Bronchial epithelial cell (primary cell): ENCODE measurements at regions not wholly inside any gene's neighbourhood (a gene's known extent, or its start where the extent isn't known, plus 50 kb on each side); places are given as distances from the start of the nearest gene placed in this dataset.

Experiments
- DNase-seq: peaks from one replicate; pipeline ENCODE4 v3.0.0-alpha.2; 2010; ENCODE audit warnings: low read depth
- FAIRE-seq: peaks from 2 replicates; lab custom pipeline; 2011; peaks lifted over from hg19 to GRCh38; lab: Jason Lieb, UNC
- H3K27me3 ChIP-seq: 2 replicates; pipeline ENCODE4 v1.5.1; 2011; ENCODE audit warnings: low read length; ENCODE audit not compliant: control insufficient read depth, insufficient read depth
- H3K36me3 ChIP-seq: 2 replicates; pipeline ENCODE4 v1.5.1; 2011; ENCODE audit warnings: low read length; ENCODE audit not compliant: control insufficient read depth, insufficient read depth
- H3K4me3 ChIP-seq: 2 replicates; pipeline ENCODE4 v1.5.1; 2011; ENCODE audit warnings: mild to moderate bottlenecking, low read depth, low read length, control low read depth
- TF ChIP-seq, protein P1 (sequence below): IDR thresholded peaks from 2 replicates; pipeline ENCODE4 v1.5.1; 2011; ENCODE audit warnings: mild to moderate bottlenecking, moderate library complexity, low read length, control low read depth, inconsistent platforms; ENCODE audit not compliant: insufficient read depth, severe bottlenecking

DNA sequence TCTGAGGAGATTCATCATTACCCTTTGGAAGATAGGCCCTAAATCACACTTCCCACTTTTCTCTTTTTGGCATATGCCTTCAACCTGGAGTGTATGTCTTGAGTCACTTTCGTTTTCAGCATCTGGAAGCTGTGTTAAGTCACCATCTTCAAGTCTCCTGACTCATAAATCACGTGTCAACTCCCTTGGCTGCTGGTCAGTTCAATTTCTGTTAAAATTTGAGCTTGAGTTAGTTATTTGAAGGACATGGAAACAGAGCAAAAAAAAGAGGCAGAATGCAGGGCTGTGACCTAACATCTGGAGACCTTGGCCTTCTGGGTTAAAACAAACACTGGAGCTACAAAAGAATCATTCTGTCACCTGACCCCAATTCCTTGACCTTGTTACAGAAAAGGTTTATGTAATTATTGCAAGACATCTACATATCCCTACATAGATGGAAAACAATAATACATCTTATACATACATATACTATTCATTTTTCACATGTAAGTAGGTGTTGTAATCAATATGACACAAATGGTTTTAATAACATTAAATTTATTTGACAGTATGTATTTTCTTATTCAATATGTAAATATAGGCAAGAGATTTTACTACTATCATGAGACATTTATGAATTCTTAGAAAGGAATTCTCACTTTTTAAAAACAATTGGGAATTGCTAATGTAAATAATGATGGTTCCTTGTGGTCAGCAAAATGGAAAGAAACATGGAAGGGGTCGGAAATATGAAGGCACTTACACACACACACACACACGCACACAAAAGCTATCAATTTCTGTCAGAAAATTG, 169.7 kb upstream of the PHYHIPL start:
- peak; percentile 60 for DNase-seq
- no peak for FAIRE-seq
- Histone ChIP-seq H3K4me3 (no peak overlapping the region), H3K36me3 (no peaks in the 10 kb centered on the region), H3K27me3 (no peaks in the 10 kb centered on the region)
- TF ChIP-seq, protein P1, sequence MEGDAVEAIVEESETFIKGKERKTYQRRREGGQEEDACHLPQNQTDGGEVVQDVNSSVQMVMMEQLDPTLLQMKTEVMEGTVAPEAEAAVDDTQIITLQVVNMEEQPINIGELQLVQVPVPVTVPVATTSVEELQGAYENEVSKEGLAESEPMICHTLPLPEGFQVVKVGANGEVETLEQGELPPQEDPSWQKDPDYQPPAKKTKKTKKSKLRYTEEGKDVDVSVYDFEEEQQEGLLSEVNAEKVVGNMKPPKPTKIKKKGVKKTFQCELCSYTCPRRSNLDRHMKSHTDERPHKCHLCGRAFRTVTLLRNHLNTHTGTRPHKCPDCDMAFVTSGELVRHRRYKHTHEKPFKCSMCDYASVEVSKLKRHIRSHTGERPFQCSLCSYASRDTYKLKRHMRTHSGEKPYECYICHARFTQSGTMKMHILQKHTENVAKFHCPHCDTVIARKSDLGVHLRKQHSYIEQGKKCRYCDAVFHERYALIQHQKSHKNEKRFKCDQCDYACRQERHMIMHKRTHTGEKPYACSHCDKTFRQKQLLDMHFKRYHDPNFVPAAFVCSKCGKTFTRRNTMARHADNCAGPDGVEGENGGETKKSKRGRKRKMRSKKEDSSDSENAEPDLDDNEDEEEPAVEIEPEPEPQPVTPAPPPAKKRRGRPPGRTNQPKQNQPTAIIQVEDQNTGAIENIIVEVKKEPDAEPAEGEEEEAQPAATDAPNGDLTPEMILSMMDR, result no peak

DNA sequence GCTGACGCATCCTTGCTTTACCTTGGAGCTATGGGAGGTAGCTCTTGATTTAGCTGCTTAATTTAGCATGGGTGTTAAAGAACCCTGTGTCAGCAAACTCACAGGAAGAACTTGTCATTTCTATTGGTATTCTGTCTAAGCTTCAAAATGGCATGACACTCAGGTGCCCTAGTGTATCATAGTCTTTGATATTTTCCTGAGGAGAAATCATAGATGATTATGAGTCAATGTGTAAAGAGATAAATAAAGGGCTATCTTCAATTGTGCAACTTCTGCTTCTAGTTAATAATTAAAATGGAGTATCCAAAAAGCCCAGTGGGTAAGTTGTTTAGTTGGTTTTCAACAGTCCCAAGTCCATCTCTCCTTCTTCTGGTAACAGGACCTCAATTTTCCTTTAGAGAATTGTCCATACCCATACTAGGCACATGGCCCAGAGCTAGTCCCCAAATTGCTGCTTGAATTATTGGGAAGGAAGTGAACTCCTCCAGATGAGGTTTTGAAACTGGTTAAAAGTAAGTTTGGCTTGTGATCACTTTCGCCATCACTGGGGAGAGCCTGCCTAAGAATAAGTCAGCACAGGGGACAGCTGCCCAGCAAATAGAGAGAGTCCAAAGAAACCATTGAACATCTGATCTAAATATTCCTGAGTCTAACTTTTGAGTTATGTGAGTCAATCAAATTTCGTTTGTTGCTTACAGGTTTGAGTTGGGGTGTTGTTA, 169.0 kb upstream of the PHYHIPL start:
- H3K36me3 ChIP-seq, result no peaks in the 10 kb centered on the region
- no peaks in the 10 kb centered on the region for H3K27me3 ChIP-seq
- TF ChIP-seq, protein P1, result no peak
- no peak overlapping the region for H3K4me3 ChIP-seq
- FAIRE-seq, result no peak
- no peak for DNase-seq

DNA sequence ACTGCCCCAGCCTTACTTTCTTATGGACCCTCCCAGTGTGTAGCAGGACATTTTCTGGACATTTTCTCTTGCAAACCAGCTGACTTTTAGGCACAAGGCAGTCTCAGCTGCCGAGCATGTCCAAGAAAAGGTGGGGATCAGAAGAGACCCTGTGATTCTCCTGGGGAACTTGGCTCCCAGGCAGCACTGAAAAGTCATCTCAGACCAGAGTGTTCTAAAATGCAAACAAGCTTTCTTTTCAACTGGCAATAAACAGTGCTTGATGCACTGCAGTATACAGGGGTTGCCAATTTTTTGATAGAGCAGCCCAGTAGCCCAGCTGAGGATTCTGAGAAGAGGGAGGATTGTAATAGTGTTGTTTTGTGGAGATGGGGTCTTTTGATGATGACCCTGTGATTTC, 168.0 kb upstream of the PHYHIPL start:
- DNase-seq, result no peak
- Histone ChIP-seq H3K27me3 (no peaks in the 10 kb centered on the region), H3K4me3 (no peak overlapping the region), H3K36me3 (no peaks in the 10 kb centered on the region)
- TF ChIP-seq, protein P1, result no peak
- FAIRE-seq, result no peak

DNA sequence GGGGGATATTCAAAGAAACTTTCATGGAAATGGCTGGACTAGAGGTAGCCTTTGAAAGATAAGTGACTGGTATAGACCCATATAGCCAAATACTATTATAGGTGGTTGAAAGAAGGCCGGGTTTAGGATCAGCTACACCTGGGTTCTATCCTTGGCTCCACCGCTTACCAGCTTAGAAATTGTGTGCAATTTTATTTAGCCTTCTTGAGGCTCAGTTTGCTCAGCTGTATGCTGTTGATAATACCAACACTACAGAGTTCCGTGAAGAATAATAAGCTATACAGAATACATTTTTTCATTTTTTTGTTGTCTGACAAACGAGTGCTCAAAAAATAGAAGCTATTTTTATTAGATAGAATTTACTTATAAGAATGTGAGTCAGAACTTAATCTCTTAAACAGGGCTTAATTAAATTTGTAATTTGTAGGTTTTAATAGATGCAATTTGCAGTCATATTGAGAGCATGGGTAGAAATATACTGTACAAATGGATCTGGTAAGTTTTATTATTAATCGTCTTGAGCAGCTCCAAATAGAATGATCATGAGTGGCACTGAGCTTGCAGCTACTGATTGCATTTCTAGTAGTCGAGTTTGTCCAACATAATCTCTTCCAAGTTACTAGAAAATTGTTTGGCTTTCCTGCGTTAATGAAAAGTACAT, 164.3 kb upstream of the PHYHIPL start:
- TF ChIP-seq, protein P1, result no peak
- Histone ChIP-seq H3K4me3 (no peak overlapping the region), H3K36me3 (no peaks in the 10 kb centered on the region), H3K27me3 (no peaks in the 10 kb centered on the region)
- DNase-seq (no peak), FAIRE-seq (no peak)

DNA sequence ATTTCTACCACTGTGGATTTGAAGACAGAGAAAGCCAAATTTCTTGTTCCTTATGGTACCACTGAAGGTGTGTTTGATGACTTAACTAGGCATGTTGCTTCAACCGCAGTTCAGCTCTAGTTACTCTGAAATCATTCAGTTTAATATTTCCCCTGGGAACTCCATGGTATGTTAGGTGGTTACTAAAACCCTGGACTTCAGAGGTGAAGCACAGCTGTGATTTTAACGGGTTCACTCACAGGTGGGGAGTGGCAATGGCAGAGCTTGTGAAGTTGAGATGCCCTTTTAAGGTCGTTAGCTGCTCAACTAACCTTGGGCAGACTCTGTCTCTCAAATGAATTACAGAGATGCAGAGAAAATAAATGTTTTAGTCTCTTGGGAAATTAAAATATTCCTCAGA, 163.6 kb upstream of the PHYHIPL start:
- FAIRE-seq (no peak), DNase-seq (no peak)
- no peak overlapping the region for H3K4me3 ChIP-seq
- H3K36me3 ChIP-seq, result no peaks in the 10 kb centered on the region
- no peaks in the 10 kb centered on the region for H3K27me3 ChIP-seq
- TF ChIP-seq, protein P1, result no peak
